Skeletal muscle satellite cell (primary cell): ENCODE measurements at regions not wholly inside any gene's neighbourhood (a gene's known extent, or its start where the extent isn't known, plus 50 kb on each side); places are given as distances from the start of the nearest gene placed in this dataset.
"Not testable (repeated sequence)": the region's sequence is repeated elsewhere in the genome, so short reads cannot be mapped to it uniquely, and the experiment has no call there.

Experiments
- H3K27me3 ChIP-seq: 2 replicates; pipeline ENCODE4 v1.7.0; 2013; ENCODE audit warnings: low read length; ENCODE audit not compliant: control insufficient read depth, insufficient read depth
- H3K36me3 ChIP-seq: 2 replicates; pipeline ENCODE4 v1.7.0; 2013; ENCODE audit warnings: mild to moderate bottlenecking, control low read depth, low read length; ENCODE audit not compliant: insufficient read depth
- H3K4me1 ChIP-seq: 2 replicates; pipeline ENCODE4 v1.7.0; 2013; ENCODE audit warnings: low read length; ENCODE audit not compliant: control insufficient read depth, insufficient read depth
- H3K4me2 ChIP-seq: 2 replicates; pipeline ENCODE4 v1.7.0; 2013; ENCODE audit warnings: mild to moderate bottlenecking, low read length
- H3K4me3 ChIP-seq: 2 replicates; pipeline ENCODE4 v1.7.0; 2013; ENCODE audit warnings: low read length
- H3K9ac ChIP-seq: 2 replicates; pipeline ENCODE4 v1.7.0; 2013; ENCODE audit warnings: mild to moderate bottlenecking, low read depth, low read length, moderate library complexity
- H3K9me3 ChIP-seq: replicated peaks from 2 replicates; pipeline ENCODE4 v1.7.0; 2013; ENCODE audit warnings: mild to moderate bottlenecking, control low read depth, low read length

DNA sequence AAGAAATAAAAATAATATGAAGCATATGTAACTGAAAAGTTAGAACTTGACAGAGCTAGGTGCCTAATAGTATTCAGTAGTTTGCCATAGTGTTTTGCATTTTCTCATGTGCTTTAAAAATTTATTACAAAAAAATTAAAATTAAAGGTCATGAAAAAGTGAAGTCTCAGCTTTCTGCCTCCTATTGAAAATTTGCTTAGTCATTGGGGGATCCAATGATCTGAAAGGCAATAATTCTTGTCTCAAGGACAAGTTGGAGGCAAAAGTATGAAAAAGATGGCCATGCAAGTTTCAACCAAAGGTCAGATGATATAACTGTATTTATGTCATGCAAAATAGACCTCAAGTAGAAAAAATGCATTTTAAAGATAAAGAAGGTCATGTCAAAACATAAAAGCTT is 140.7 kb downstream of the DUSP10 start:
- Histone ChIP-seq H3K36me3 (no peaks in the 10 kb centered on the region), H3K27me3 (no peaks in the 10 kb centered on the region), H3K4me3 (no peak overlapping the region), H3K9ac (no peak overlapping the region), H3K4me2 (no peak overlapping the region), H3K9me3 (no peaks in the 10 kb centered on the region), H3K4me1 (no peaks in the 10 kb centered on the region)

DNA sequence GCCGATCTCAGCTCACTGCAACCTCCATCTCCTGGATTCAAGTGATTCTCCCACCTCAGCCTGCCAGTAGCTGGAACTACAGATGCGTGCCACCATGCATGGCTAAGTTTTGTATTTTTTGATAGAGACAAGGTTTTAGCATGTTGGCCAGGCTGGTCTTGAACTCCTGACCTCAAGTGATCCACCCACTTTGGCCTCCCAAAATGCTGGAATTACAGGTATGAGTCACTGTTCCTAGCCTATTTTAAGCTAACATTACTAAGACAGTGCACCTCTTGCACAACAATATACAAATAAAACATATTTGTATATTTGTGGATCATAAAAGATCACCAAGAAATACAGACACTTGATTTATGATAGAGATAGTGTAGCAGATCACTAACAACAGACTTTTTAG is 139.1 kb downstream of the DUSP10 start:
- Histone ChIP-seq H3K4me3 (no peak overlapping the region), H3K4me2 (no peak overlapping the region), H3K4me1 (no peaks in the 10 kb centered on the region), H3K9ac (no peak overlapping the region), H3K36me3 (no peaks in the 10 kb centered on the region), H3K27me3 (no peaks in the 10 kb centered on the region), H3K9me3 (no peaks in the 10 kb centered on the region)

DNA sequence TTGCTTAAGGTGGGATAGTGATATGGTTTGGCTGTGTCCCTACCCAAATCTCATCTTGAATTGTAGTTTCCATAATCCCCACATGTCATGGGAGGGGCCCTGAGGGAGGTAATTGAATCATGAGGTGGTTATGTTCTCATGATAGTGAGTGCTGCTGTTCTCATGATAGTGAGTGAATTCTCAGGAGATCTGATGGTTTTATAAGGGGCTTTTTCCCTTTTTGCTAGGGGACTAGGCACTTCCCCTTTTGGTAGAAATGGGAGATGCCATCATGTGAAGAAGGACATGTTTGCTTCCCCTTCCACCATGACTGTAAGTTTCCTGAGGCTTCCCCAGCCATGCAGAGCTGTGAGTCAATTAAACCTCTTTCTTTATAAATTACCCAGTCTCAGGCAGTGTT is 137.5 kb downstream of the DUSP10 start:
- H3K9me3 ChIP-seq, H3K9ac ChIP-seq, H3K4me3 ChIP-seq, H3K4me2 ChIP-seq, H3K27me3 ChIP-seq, H3K36me3 ChIP-seq, H3K4me1 ChIP-seq: not testable (repeated sequence)

DNA sequence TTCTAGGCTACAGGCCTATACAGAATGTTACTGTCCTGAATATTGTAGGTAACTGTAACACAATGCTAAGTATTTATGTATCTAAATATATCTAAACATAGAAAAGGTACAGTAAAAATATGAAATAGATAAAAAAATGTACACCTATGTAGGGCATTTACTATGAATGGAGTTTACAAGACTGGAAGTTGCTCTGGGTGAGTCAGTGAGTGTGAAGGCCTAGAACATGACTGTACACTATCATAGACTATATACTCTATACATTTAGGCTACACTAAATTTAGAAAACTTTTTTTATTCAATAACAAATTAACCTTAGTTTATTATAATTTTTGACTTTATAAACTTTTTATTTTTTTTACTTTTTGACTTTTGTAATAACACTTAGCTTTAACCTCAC is 136.9 kb downstream of the DUSP10 start:
- Histone ChIP-seq H3K9ac (no peak overlapping the region), H3K4me2 (no peak overlapping the region)

DNA sequence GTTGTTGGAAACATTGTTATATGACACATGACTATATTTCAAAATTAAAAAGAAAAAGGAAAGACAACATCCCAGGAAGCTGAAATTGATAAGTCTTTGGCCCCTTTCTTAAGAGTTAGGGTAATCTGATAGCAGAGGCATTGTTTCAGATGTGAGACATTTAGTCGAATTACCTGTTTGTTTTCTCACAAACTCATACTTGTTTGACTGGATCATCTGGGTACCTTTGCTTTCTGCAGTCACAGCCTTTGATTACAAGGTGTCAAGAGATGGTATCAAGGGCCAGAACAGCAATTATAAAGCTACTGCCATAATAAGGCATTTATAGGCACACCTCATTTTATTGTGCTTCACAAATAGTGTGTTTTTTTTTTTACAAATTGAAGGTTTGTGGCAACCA is 136.3 kb downstream of the DUSP10 start:
- H3K9ac ChIP-seq = no peak overlapping the region
- no peaks in the 10 kb centered on the region for H3K4me1 ChIP-seq
- H3K36me3 ChIP-seq = no peaks in the 10 kb centered on the region
- H3K27me3 ChIP-seq = no peaks in the 10 kb centered on the region
- no peak overlapping the region for H3K4me3 ChIP-seq
- H3K4me2 ChIP-seq = no peak overlapping the region
- no peaks in the 10 kb centered on the region for H3K9me3 ChIP-seq

More for the DNA sequence above, 136.9 kb downstream of the DUSP10 start:
- H3K4me1 ChIP-seq = no peaks in the 10 kb centered on the region
- H3K27me3 ChIP-seq = no peaks in the 10 kb centered on the region
- H3K9me3 ChIP-seq = no peaks in the 10 kb centered on the region
- no peaks in the 10 kb centered on the region for H3K36me3 ChIP-seq
- H3K4me3 ChIP-seq = no peak overlapping the region

DNA sequence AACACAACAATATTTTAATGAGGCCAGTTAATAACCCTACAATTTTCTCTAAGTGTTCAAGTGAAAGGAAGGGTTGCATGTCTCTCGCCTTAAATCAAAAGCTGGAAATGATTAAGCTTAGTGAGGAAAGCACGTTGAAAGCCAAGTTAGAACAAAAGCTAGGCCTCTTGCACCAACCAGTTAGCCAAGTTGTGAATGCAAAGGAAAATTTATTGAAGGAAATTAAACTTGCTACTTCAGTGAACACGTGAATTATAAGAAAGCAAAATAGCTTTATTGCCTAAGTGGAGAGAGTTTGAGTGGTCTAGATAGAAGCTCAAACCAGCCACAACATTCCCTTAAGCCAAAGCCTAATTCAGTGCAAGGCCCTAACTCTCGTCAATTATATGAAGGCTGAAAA is 135.6 kb downstream of the DUSP10 start:
- no peaks in the 10 kb centered on the region for H3K27me3 ChIP-seq
- H3K4me3 ChIP-seq = no peak overlapping the region
- H3K4me2 ChIP-seq = no peak overlapping the region
- H3K9me3 ChIP-seq = no peaks in the 10 kb centered on the region
- H3K36me3 ChIP-seq = no peaks in the 10 kb centered on the region
- no peak overlapping the region for H3K9ac ChIP-seq
- no peaks in the 10 kb centered on the region for H3K4me1 ChIP-seq

DNA sequence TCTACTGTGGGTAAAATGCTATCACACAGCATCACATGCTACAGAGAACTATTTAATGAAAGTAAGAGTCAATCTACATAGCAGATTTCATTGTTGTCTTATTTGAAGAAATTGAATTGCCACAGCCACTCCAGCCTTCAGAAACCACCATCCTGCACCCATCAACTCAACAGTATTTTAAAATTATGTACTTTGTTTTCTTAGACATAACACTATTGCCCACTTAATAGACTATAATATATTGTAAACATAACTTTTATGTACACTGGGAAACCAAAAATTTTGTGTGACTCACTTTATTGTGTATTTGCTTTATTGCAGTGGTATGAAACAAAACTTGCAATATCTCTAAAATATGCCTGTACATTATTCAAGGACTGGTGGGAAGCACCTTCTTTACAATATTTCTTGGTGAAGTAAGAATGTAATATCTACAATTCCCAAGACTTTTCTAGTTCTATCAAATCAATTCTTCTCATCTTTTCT is 133.0 kb downstream of the DUSP10 start:
- no peak overlapping the region for H3K4me2 ChIP-seq
- no peaks in the 10 kb centered on the region for H3K9me3 ChIP-seq
- H3K27me3 ChIP-seq = no peaks in the 10 kb centered on the region
- H3K4me3 ChIP-seq = no peak overlapping the region
- H3K9ac ChIP-seq = no peak overlapping the region
- H3K36me3 ChIP-seq = no peaks in the 10 kb centered on the region
- peaks cover 9% of the 10 kb centered on the region for H3K4me1 ChIP-seq

DNA sequence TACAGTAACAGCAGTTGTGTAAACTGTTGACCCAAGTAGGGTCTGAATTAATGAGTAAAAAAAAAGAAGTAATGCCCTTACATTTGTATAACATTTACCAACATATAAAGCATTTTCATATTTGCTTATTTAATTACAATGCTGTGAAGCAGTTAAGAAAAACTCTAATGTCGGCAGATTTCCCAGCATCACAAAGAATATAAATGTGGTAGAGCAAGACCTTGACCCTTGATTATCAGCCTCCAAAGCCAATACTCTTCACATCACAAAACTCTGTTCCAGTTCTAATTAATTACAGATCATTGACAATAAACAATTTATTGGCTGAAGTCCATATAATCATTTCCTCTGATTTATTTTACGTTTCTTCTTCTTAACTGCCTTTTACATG is 130.2 kb downstream of the DUSP10 start:
- no peaks in the 10 kb centered on the region for H3K36me3 ChIP-seq
- no peak overlapping the region for H3K4me3 ChIP-seq
- peaks cover 9% of the 10 kb centered on the region for H3K4me1 ChIP-seq
- H3K4me2 ChIP-seq = no peak overlapping the region
- H3K27me3 ChIP-seq = no peaks in the 10 kb centered on the region
- no peak overlapping the region for H3K9ac ChIP-seq
- H3K9me3 ChIP-seq = no peaks in the 10 kb centered on the region

DNA sequence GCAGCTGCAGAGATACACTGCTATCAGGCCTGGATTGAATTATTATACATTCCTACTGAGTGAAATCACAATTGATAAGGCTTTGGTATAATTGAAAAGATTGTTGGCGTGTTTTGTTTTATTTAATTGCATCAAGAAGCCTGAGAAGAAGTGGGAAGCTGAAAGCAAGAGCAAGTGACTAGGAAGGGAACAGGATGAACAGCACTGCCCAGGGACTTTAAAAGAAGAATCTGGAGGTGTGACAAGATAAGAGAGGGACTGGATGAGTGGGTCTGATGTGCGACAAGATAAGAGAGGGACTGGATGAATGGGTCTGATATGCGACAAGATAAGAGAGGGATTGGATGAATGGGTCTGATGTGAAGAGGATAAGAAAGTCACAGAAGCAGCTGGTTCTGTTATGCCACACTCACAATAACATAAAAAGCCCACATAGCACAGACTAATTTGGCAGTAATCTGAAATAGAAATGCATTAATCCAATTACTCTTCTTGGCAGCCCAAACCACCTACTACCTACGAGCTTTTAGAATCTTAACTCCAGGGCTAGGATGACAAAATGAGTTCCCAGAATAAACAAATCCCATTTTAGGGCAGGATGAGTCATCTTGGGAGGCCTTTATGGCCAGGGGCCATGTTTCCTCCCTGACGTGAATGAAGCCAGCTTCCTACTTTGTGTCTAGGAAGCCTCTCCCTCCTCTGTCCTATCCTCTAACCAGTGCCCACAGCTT is 129.7 kb downstream of the DUSP10 start:
- Histone ChIP-seq H3K4me3 (no peak overlapping the region), H3K36me3 (no peaks in the 10 kb centered on the region), H3K27me3 (no peaks in the 10 kb centered on the region), H3K9me3 (no peaks in the 10 kb centered on the region), H3K4me2 (peak overlapping the region; percentile 18), H3K4me1 (peaks cover 9% of the 10 kb centered on the region), H3K9ac (no peak overlapping the region)

DNA sequence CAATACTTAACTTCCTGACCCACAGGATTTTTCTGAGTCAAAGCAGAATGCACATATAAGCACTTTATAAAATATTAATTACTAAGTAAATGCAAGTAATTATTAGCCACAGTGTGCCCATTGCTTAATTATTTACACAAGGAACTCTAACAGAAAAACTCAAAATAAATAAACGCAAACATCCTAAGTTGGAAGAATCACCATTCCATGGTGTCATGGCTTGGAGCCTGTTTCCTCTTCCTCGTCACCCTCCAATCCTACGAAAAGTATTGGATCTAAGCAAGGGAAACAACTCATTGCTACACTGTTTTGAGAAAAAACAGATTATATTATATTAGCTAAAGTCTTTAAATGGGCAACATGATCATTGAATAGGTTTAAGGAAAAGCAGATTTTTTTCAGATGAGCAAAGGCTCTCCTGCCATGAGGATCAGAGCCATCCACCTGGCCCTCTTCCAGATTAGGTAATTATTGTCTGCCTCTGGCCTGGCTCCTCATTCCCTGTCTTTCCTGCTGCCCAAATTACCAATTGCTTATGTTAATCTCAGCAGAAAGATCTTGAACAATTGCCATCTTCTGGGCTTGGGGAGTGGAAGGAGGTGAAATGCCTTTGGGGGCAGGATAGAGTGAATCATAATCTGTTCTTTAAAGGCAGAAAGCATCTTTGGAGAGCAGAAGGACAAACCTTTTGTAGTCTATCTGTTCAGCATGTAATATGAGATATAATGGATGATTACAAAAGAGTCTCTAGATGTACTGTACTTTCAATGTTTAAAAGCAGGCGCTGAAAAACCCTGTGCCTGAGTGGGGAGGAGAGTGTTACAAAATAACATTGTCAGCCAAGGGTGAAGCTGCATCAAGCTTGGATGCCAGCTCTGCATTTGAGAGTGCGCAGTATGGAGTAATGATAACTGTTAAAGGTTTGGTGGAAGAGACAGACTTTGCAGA is 121.2 kb downstream of the DUSP10 start:
- H3K4me3 ChIP-seq = no peak overlapping the region
- no peaks in the 10 kb centered on the region for H3K9me3 ChIP-seq
- no peaks in the 10 kb centered on the region for H3K27me3 ChIP-seq
- H3K4me2 ChIP-seq = no peak overlapping the region
- H3K36me3 ChIP-seq = no peaks in the 10 kb centered on the region
- no peaks in the 10 kb centered on the region for H3K4me1 ChIP-seq
- H3K9ac ChIP-seq = no peak overlapping the region

DNA sequence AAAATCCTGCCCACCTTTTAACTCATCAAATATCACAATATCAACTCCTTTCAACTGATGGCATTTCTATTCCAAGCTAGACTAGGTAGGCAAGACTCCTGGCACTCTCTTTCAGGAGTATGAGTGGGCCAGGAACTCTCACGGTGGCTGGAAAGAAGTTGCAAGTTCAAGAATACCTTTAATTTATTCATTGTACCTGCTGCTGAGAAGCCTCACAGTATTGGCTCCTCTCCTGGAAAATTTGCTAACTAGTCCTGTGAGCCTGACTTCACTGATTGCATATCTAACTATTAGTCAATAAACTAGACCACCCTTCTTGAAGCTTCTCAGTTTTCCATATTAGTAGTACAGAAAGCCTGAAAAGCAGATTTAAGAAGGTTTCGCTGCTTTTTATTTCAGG is 120.2 kb downstream of the DUSP10 start:
- H3K4me3 ChIP-seq = no peak overlapping the region
- H3K4me2 ChIP-seq = no peak overlapping the region
- H3K27me3 ChIP-seq = no peaks in the 10 kb centered on the region
- H3K4me1 ChIP-seq = no peaks in the 10 kb centered on the region
- H3K9me3 ChIP-seq = no peaks in the 10 kb centered on the region
- no peaks in the 10 kb centered on the region for H3K36me3 ChIP-seq
- H3K9ac ChIP-seq = no peak overlapping the region
